NCI-H1092 (cell line): ENCODE measurements at regions not wholly inside any gene's neighbourhood (a gene's known extent, or its start where the extent isn't known, plus 50 kb on each side); places are given as distances from the start of the nearest gene placed in this dataset.

Source experiments
- DNase-seq: peaks from one replicate; lab custom pipeline; 2025; lab: John Stamatoyannopoulos, UW

DNA sequence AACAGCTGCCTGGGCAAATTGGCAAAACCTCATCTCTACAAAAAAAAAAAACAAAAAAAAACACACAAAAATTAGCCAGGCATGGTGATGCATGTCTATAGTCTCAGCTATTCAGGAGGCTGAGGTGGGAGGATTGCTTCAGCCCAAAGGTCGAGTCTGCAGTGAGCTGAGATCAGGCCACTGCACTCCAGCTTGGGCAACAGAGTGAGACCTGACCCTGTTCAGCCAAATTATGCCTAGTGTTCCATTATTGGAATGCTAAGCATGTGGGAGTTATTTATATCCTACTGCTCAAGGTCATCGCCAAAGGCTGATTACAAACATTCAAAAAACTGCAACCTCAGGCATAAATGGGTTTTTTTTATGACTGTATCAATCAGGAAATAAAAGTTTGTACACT is 1251.0 kb upstream of the PCDH9 start:
- DNase-seq: no peak

DNA sequence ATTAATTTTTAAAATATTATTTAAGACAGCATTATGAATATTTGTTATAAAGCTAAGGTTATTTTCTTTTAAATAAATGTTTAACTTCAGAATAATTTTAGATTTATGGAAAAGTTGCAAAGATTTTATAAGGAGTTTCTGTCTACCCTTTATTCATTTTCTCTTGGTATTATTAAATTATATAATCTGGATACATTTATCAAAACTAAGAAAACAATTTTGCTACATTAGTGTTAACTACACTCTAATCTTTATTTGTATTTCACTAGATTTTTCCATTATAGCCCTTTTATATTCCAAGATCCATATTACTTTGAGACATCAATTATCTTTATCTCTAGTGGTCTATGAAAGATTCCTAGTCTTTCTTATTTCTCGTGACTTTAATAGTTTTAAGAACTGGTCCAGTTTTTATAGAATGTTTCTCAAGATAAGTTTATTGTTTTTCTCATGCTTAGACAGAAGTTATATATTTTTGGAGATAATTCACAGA is 1243.7 kb upstream of the PCDH9 start:
- no peak for DNase-seq

- no peak for DNase-seq
Observed at GRCh38 chr13:68467160-68467559, 1237.0 kb upstream of the PCDH9 start.

- no peak for DNase-seq
Observed at GRCh38 chr13:68440874-68441273, 1210.7 kb upstream of the PCDH9 start.

- no peak for DNase-seq
Observed at GRCh38 chr13:68439817-68440216, 1209.7 kb upstream of the PCDH9 start.

DNA sequence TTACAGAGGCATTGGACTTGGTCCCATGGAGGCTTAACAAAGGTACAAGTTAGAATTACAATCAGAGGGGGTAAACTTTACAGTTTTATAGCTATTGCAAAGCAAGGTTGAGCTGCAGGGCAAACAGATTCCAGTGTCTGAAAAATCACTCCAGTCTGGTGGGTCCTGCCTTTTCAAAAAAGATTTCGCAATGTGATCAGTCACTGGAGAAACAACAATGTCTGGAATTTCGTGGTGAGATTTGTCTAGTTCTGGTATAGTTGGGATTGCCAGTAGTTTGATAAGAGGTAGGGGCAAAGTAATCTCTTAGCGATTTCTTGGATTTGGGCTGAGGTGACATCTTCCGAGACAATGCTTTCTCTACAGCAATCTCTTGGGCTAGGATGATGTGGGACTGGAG is 1198.2 kb upstream of the PCDH9 start:
- DNase-seq: no peak

DNA sequence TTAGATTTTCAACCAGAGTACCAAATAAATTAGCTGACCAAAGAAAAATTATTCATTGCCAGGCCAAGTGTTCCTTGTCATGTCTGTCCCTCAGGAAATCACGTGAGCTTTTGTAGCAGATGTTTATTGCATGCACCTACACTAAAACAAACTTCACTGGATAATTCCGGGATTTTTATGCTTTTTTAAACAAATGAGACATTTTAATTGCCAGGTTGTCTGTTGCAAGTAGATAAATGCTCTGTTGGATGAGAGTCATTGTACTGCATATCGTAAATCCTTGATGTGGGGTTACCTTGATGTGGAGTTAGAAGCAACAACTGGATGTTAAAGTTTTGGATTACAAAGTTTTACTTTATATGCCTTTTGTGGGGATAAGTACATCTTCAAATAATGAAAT is 1187.7 kb upstream of the PCDH9 start:
- DNase-seq: no peak

GRCh38 chr13:68410007-68410406 is 1179.9 kb upstream of the PCDH9 start:
- DNase-seq: no peak

GRCh38 chr13:68390987-68391386 is 1160.9 kb upstream of the PCDH9 start:
- DNase-seq: no peak

- no peak for DNase-seq
Observed at GRCh38 chr13:68386808-68387207, 1156.7 kb upstream of the PCDH9 start.

GRCh38 chr13:68380041-68380973 is 1150.2 kb upstream of the PCDH9 start:
- no peak for DNase-seq

DNA sequence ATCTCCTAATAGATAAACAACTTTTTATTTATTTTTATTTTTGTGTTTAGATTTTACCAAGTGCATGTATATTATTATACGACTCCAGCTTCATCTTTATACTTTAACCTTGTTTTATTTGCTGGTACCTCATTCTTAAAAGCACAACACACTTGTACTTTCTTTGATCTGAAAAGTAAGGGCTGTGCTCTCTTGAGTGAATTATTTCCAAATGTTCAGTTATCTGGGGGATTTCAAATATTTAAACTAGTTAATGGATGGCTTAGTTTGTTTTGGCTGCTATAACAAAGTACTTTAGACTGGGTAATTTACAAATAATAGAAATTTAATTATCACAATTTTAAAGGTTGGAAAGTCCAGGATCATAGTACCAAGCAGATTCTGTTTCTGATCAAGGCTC is 1148.2 kb upstream of the PCDH9 start:
- no peak for DNase-seq

- no peak for DNase-seq
Observed at GRCh38 chr13:68375004-68375403, 1144.9 kb upstream of the PCDH9 start.

GRCh38 chr13:68369739-68370138 is 1139.6 kb upstream of the PCDH9 start:
- DNase-seq: no peak

DNA sequence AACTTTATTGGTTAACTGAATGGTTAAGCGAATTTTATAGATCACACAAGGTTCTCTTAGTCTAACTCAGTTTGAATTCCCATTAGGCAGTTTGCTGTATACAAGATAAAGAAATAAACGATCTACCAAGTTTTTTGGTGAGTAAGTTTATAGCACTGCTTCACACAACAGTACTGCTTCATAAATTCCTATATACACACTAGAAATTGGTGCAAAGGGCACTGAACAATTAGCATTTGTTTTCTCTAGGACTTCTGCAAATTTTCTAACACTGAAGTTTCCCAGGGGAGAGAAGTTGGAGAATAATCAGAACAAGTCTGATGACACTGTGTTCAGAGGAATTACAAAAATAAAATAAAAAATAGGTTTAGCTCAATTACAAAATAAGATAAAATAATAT is 1138.8 kb upstream of the PCDH9 start:
- DNase-seq: no peak

GRCh38 chr13:68359105-68359504 is 1129.0 kb upstream of the PCDH9 start:
- no peak for DNase-seq

- DNase-seq: no peak
Observed at GRCh38 chr13:68358294-68358705, 1128.2 kb upstream of the PCDH9 start.

DNA sequence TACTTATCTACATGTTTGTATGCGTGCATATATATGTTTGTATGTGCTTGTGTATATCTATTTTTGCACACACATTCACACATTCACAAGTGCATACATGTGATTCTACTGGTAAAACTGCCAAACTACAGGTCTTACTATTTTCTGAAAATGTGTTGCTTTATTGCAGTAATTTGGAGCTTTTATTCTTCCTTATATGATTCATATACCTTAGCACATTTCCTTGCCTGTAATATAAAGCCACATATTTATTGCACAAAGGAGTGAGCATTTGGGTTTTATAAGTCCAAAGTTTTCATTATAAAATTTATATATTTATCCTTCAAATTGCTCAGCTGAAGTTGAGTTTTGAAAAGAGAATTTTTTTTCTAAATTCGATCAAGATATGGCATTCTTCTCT is 1120.4 kb upstream of the PCDH9 start:
- no peak for DNase-seq

DNA sequence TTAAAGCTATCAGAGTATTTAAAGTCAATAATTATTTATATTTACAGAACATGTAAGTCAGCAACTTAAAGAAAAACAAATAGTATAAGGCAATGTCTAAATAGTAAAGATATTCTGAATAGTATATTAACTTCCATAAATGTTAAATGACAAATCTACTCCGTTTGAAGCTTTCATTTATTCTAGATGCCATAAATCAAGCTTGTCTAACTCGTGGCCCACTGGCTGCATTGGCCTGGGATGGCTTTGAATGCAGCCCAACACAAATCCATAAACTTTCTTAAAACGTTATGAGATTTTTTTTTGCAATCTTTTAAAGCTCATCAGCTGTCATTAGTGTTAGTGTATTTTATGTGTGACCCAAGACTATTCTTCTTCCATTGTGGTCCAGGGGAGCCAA is 1117.1 kb upstream of the PCDH9 start:
- DNase-seq: no peak

- no peak for DNase-seq
Observed at GRCh38 chr13:68345963-68346531, 1115.9 kb upstream of the PCDH9 start.

- no peak for DNase-seq
Observed at GRCh38 chr13:68323124-68323523, 1093.0 kb upstream of the PCDH9 start.

DNA sequence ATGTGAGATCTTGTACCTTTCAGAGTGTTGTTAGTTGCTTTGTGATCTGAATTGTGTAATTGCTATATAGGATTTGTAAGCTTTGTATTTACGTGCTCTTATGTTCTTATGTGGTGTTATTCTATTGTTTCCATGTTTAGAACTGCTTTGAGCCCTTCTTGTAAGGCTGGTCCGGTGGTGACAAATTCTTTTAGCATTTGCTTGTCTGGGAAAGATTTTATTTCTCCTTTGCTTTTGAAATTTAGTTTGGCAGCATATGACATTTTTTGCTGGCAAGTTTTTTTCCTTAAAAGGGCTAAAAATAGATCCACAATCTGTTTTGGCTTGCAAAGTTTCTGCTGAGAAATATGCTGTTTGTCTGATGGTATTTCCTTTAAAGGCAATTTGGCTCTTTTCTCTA is 1089.2 kb upstream of the PCDH9 start:
- no peak for DNase-seq

DNA sequence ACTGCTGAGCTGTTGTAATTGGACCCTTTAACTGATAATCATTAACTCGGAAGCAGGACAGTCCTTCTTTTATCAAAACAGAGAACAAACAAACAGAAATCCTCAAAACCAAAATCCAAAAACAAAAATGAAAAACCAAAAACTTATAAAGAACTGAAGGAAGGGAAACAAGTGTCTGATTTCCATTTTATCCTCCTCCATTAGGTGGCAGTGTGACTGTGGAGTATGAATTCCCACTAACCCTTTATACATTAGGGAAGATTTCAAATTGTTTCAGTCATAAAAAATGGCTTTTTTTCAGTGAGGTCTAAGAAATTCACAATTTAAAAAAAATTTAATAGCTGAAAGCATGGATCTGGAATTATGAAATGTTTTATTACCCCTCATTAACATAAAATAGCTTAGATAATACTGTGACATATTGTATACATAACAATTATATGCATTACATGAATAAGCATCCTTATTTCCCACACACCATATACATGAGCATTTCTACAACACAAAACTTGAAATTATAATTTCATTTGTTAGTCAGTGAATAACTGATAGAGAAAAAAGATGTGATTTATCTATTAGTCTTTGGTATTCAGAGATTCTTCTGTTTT is 1074.3 kb upstream of the PCDH9 start:
- DNase-seq: peak; percentile 29
